ENCODE measurements at regions not wholly inside any gene's neighbourhood (a gene's known extent, or its start where the extent isn't known, plus 50 kb on each side); places are given as distances from the start of the nearest gene placed in this dataset.

DNA sequence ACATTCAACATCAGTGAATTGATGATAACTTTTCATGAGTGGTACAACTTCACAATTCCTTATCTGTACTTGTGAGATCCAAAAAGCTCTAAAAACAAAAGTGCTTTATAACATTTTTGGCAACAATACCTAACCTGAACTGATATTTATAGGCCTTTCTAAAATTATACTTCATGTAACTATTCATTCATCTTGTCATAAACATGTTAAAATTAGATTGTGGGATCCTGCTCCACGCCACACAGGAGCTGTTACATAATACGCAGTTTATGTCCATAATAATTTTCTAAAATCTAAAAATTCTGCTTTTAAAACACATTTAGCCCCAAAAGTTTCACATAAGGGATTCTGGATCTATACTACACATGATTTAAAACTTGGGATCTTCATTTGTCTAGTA is 908.5 kb upstream of the CHAC2 start:
- Histone ChIP-seq H3K4me1 (no peaks in the 10 kb centered on the region), H3K4me3 (no peak overlapping the region), H3K9me3 (no peaks in the 10 kb centered on the region), H3K27me3 (no peaks in the 10 kb centered on the region), H3K36me3 (no peaks in the 10 kb centered on the region), H3K27ac (no peak overlapping the region)
- in situ Hi-C loops (cut with MboI; ENCODE audit: low pct_ligation_motif_present in 1 of 4, low pct_unique_long_range_greater_than_20kb in 1 of 4, low sequenced_read_pairs in 3 of 4), result no loop called here
- 50 to 68% methylated on average over 2 of the region's 2 CpGs for WGBS, 2 donors (ENCODE audit: low coverage in 1 of 2)
- TF ChIP-seq, protein P1, sequence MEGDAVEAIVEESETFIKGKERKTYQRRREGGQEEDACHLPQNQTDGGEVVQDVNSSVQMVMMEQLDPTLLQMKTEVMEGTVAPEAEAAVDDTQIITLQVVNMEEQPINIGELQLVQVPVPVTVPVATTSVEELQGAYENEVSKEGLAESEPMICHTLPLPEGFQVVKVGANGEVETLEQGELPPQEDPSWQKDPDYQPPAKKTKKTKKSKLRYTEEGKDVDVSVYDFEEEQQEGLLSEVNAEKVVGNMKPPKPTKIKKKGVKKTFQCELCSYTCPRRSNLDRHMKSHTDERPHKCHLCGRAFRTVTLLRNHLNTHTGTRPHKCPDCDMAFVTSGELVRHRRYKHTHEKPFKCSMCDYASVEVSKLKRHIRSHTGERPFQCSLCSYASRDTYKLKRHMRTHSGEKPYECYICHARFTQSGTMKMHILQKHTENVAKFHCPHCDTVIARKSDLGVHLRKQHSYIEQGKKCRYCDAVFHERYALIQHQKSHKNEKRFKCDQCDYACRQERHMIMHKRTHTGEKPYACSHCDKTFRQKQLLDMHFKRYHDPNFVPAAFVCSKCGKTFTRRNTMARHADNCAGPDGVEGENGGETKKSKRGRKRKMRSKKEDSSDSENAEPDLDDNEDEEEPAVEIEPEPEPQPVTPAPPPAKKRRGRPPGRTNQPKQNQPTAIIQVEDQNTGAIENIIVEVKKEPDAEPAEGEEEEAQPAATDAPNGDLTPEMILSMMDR (IDR thresholded peaks at IDR 0.05), result no peak
- no peak for TF ChIP-seq POLR2A (IDR thresholded peaks at IDR 0.05)
- no peak for TF ChIP-seq EP300 (IDR thresholded peaks at IDR 0.05; ENCODE audit: low read depth)
- TF ChIP-seq POLR2AphosphoS5 (IDR thresholded peaks at IDR 0.05), result no peak
- DNase-seq, result no peak
- intact Hi-C loops (cut with DNase I; ENCODE audit: low total_unique reads), result no loop called here

- H3K9me3 ChIP-seq, result no peaks in the 10 kb centered on the region
- intact Hi-C loops (cut with DNase I; ENCODE audit: low total_unique reads) (no loop called here), in situ Hi-C loops (cut with MboI; ENCODE audit: low pct_ligation_motif_present in 1 of 4, low pct_unique_long_range_greater_than_20kb in 1 of 4, low sequenced_read_pairs in 3 of 4) (no loop called here)
- no peaks in the 10 kb centered on the region for H3K27me3 ChIP-seq
- no peak for DNase-seq
- no peak for TF ChIP-seq EP300 (IDR thresholded peaks at IDR 0.05; ENCODE audit: low read depth)
- TF ChIP-seq POLR2AphosphoS5 (IDR thresholded peaks at IDR 0.05), result no peak
- no peak for TF ChIP-seq POLR2A (IDR thresholded peaks at IDR 0.05)
- TF ChIP-seq, protein P1 (IDR thresholded peaks at IDR 0.05), result no peak
- H3K27ac ChIP-seq, result no peak overlapping the region
- H3K4me3 ChIP-seq, result no peak overlapping the region
- WGBS, 2 donors (ENCODE audit: low coverage in 1 of 2), result 54 to 64% methylated on average over 3 of the region's 3 CpGs
- no peaks in the 10 kb centered on the region for H3K4me1 ChIP-seq
- H3K36me3 ChIP-seq, result no peaks in the 10 kb centered on the region
Measured at GRCh38 chr2:52857722-52858121, 909.9 kb upstream of the CHAC2 start.

GRCh38 chr2:52852006-52852405 is 915.6 kb upstream of the CHAC2 start:
- intact Hi-C loops (cut with DNase I; ENCODE audit: low total_unique reads) (no loop called here), in situ Hi-C loops (cut with MboI; ENCODE audit: low pct_ligation_motif_present in 1 of 4, low pct_unique_long_range_greater_than_20kb in 1 of 4, low sequenced_read_pairs in 3 of 4) (no loop called here)
- Histone ChIP-seq H3K4me3 (no peak overlapping the region), H3K27ac (no peak overlapping the region), H3K4me1 (no peaks in the 10 kb centered on the region), H3K27me3 (no peaks in the 10 kb centered on the region), H3K36me3 (no peaks in the 10 kb centered on the region), H3K9me3 (no peaks in the 10 kb centered on the region)
- no peak for TF ChIP-seq POLR2AphosphoS5 (IDR thresholded peaks at IDR 0.05)
- TF ChIP-seq EP300 (IDR thresholded peaks at IDR 0.05; ENCODE audit: low read depth), result no peak
- TF ChIP-seq, protein P1 (IDR thresholded peaks at IDR 0.05), result no peak
- no peak for TF ChIP-seq POLR2A (IDR thresholded peaks at IDR 0.05)
- WGBS, 2 donors (ENCODE audit: low coverage in 1 of 2), result 80 to 87% methylated on average over 3 to 7 of the region's 7 CpGs
- DNase-seq, result no peak

GRCh38 chr2:52844701-52845423 is 922.7 kb upstream of the CHAC2 start:
- TF ChIP-seq EP300 (IDR thresholded peaks at IDR 0.05; ENCODE audit: low read depth), result no peak
- no peak for TF ChIP-seq POLR2AphosphoS5 (IDR thresholded peaks at IDR 0.05)
- no peak for TF ChIP-seq POLR2A (IDR thresholded peaks at IDR 0.05)
- TF ChIP-seq, protein P1 (IDR thresholded peaks at IDR 0.05), result no peak
- Histone ChIP-seq H3K27me3 (no peaks in the 10 kb centered on the region), H3K9me3 (no peaks in the 10 kb centered on the region), H3K36me3 (no peaks in the 10 kb centered on the region), H3K27ac (no peak overlapping the region), H3K4me1 (no peaks in the 10 kb centered on the region), H3K4me3 (no peak overlapping the region)
- 55 to 70% methylated on average over 5 of the region's 5 CpGs for WGBS, 2 donors (ENCODE audit: low coverage in 1 of 2)
- intact Hi-C loops (cut with DNase I; ENCODE audit: low total_unique reads) (no loop called here), in situ Hi-C loops (cut with MboI; ENCODE audit: low pct_ligation_motif_present in 1 of 4, low pct_unique_long_range_greater_than_20kb in 1 of 4, low sequenced_read_pairs in 3 of 4) (no loop called here)
- DNase-seq, result no peak

Data from transverse colon (tissue), 4 donors.